Stimulated activated naive CD4-positive, alpha-beta T cell (primary cell): ENCODE measurements at regions not wholly inside any gene's neighbourhood (a gene's known extent, or its start where the extent isn't known, plus 50 kb on each side); places are given as distances from the start of the nearest gene placed in this dataset.

ENCODE experiments used
- DNase-seq, 6 experiments: peaks; one replicate each; lab custom pipeline; 2025; lab: John Stamatoyannopoulos, UW

DNA sequence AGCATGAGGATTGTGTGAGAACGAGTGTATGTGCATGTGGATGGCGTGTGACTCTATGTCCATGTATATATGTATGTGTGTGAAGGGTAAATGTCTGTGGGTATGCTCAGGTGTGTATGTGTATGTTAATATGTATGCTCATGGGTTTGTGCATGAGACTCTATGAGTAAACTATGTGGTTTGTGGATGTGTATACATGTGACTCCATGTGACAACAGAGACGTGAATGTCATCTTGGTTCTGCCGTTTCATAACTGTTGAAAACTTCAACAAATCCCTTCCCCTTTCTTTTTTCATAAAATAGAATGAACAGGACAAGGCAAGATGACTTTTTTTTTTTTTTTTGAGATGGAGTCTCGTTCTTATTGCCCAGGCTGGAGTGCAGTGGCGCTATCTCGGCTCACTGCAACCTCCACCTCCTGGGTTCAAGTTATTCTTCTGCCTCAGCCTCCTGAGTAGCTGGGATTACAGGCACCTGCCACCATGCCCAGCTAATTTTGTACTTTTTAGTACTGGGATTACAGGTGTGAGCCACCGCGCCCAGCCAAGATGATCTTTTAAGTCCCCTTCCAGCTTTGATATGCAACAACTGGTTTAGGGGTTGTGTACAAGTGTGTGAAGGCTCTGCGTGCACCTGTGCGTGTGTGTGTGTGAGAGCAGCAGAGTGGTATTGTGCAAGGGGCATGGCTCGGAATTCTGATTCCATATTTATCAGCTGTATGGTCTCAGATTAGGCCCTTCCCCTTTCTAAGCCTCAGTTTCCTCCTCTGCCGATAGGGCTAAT lies 106.3 kb downstream of the EBNA1BP2 start:
- DNase-seq = no peak

DNA sequence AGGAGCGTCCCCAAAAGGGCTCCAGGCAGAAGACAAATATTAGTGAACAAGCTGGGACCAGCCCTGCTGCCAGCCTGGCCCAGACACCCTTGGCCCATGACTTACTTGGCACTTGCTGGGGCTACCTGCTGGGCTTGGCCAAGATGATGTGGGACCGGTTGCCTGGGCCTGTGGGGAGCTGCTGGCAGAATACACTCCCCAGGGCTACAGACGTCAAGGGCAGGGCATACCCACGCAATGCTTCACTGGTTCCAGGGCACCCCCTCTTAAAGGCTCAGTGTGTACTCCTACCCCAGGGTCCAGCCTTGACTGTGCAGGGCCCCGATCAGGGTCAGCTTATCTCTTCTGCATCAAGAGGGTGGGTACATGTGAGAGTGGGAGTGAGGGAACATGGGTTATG lies 106.5 kb upstream of the SLC2A1 start:
- DNase-seq = no peak

DNA sequence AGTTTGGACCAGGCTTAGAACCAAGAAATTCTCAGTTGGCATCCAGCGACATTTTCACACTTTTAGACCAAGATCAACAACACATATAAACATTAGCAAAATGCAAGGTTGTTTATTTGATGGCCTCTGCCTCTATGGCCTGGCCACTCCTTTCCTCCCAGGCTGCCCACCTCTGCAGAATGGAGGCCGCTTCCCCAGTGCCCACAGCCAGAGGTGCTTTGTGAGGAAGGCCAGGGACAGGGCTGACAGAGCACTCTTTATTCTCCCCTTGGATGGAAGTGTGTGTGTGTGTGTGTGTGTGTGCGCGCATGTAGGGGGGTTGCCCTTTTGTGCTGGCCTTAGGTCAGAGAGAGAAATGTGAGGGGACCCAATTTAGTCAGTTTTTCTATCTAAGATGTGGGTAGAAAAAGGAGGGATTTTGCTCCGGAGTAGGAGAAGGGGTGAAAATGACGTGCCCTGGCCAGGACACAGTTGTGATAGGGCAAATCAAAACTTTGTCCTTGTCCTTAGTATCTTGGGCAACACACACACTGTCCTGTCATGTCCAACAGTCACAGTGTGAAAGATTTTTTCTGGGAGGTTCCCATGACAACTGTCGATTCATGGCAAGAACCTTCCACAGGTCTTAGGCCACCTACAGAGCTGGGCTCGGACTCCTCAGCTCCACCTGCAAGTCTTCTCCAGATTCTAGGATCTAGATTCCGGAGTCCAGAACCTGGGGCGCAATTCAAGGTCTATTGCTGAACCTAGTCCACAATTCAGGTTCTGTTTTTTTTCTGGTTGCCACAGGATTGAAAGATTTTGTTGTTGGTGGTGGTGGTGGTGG lies 104.9 kb upstream of the SLC2A1 start:
- no peak for DNase-seq

DNA sequence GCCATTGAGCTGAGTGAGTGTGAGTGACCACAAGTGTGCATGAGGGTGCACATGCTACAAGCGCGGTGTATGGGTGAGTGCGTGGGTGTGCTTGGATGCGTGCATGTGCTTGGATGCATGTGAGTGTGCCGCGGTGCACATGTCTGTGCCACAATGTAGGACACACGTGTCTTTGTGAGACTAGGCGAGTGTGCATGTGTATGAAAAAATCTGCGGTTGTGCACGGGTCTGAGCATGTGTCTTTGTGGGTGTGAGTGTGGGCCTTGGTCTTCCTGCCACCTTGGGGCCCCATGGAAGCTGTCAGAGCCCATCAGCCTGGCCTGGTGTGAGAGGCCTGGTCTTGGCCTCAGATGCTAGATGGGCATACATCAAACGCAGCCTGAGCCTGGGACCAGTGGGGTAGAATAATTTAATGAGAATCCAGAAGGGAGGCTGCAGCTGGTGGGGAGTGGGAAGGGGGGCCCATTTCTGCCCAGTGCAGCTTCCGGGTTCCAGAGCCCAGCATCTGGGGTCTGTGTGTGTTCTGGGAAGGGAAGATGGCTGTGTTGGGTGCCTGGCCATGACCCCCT lies 103.9 kb upstream of the SLC2A1 start:
- no peak for DNase-seq

DNA sequence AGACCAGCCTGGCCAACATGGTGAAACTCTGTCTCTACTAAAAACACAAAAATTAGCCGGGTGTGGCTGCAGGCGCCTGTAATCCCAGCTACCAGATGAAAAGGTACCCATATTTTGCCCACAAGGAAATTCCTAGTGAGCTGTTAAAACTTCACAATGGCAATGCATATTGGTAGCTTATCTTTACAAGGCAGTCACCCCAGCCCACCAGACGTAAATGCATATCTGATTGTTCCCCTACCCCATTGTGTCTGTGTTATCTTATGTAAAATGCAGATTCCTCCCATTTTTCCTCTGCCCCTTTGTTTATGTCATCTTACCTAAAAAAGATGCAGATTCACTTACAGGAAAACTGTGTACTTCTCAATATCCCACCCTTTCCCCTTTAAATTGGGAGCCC lies 103.1 kb upstream of the SLC2A1 start:
- no peak for DNase-seq

DNA sequence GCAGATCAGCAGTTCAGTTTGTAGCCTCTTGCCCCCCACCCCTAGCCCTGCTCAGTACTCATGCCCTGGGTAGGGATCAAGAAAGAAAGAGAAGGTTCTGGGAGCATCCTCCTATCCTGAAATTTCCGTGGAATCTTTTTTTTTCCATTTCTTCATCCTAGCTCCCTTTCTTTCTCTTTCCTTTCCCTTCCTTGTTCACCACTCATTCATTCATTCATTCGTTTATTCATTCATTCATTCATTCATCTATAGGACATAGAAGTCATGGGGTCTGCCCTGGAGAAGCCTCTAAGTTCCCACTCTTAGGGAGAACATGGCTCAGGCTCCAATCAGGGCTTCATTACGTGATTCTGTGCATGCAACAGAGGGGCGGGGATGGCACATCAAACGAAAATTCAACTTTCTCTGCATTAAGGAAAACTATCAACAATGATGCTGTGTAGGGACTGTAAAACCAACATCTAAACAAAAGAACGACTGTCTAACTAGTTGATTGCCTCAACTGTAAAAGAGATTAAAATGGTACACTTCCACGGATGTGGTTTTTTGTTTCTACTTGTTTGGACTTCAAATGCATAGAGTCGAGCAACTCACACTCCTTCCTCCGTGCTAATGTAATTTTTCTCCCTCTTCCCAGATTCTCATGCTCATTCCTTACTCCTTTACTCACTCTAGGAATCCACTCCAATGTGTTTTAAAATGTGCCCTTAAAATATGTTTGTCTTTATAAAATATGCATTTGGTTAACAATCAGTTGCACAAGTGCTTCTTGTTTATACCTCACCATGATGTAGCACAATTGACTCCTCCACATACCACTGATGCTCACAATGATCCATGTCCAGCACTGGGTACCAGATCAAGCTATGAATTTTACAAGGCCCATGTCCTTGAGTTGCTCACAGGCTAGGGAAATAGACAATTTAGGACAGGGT lies 101.2 kb upstream of the SLC2A1 start:
- no peak for DNase-seq

DNA sequence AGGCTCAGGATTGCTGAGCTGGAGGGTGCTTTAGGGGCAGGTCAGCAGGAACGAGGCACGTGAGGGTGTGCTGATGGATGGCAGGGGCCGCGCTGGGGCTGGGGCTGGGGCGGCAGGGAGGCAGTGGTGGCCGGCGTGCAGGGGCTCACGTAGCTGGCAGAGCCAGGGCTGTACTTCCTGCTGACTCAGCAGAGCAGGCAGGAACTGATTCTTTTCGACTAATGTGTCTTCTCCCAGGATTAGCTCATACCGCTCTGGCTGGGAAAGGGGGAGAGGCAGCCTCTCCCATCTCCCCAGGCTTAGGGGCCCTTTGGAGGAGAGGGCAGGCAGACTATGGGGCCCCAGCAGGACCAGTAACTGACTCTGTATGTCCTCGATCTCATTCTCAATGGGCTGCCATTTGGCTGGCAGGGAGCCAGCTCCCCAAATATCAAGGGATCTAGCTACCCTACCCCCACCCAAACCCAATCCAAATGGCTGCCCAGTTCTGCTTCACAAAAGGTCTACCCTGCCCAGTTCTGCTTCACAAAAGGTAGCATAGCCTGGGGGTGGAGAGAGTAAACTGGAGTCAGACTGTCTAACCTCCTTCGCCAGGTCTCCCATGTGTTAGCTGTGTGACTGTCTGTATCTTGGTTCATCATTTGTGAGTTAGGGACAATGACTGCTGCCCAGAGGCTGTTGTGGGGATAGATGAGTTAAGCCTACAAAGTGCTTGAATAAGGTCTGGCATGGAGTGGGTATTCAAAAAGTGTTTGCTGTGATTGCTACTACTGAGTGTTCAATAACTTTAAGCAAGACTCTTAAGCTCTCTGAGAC lies 100.1 kb upstream of the SLC2A1 start:
- DNase-seq = no peak

DNA sequence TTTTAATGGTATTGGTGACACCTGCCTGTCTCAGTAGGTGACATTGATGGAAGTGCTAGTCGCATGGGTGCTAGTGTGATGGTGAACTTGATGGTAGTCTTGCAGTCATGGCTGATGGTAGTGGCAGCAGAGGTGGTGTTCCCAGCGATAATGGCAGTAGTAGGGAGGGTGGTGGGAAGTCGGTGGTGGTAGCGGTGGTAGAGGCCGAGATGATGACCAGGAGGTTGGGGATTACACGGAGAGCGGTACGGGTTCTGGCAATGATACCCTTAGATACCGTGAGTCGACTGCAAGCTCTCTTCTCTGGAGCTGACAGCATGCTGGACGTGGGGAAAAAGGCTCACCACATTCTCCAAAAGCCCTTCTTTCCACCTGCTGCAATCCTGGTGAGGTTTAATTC lies 99.4 kb upstream of the SLC2A1 start:
- no peak for DNase-seq

DNA sequence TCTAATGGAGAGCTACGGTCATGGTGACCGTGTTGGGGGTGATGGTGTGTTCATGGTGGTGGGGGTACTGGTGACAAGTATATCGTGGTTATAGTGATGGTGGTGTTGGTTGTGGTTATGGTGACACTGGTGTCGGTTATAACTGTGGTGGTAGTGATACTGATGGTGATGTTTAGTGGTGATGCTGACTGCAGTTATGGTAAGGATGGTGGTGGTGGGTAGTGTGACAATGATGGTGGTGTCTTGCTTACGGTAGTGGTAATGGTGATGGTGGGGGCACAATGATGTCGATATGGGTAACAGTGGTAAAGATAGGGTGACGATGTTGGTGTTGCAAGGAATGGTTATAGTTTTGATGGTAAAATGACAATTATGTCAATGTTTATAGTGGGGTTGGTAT lies 98.9 kb upstream of the SLC2A1 start:
- DNase-seq = no peak

DNA sequence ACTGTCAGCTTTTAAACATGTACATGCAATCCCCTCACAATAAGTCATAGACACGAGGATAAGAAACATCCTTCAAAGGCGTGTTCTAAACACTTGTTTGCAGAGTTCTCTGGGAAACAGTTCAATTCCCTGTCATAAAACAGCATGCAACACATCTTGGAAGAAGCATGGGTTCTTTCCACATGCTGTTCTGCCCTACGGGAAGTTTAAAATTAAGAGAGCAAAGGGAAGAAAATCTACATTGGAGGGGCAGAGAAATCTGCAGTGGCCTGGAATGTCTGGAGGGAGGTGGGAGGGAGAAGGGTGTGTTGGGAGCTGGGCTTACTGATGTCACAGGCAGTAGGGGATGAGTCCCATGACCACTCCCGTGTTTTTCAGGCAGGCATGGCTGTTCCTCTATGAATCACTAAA lies 98.3 kb upstream of the SLC2A1 start:
- no peak for DNase-seq

DNA sequence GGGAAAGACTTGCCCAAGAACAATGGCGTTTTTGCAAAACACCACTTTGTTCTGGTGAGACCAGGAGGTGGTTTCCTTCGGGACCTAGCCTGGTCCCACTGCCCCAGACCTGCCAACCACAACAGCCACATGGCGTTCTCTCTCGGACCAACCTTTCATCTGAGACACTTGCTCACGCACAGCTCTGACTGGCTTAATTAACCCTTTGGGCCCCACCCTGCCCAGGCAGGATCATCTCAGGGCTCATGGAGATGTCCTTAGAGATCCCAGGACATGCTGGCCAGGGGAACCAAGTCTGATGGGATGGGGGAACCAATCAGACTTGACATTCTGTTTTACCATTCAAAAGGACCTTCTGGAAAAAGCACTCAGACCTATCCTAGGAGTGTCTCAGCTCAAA lies 97.8 kb upstream of the SLC2A1 start:
- DNase-seq = no peak

DNA sequence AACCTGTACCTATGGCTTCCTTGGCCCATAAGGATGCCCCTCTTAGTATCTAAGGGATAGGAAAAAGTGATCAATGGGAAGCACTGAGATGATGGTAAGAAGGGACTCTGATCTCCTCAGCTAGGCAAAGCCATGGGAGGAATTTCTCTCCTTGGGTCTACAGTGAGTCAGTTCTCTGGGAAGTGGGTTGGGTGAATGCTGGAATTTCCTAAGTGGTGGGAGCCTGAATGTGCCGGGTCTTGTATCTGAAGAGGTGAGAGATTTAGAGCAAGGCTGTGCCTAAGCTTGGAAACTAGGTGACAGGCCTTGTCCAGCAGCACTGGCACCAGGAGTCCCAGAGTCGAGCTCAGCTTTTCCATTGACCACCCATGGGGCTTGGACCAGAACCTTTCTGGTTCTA lies 96.3 kb upstream of the SLC2A1 start:
- no peak for DNase-seq

DNA sequence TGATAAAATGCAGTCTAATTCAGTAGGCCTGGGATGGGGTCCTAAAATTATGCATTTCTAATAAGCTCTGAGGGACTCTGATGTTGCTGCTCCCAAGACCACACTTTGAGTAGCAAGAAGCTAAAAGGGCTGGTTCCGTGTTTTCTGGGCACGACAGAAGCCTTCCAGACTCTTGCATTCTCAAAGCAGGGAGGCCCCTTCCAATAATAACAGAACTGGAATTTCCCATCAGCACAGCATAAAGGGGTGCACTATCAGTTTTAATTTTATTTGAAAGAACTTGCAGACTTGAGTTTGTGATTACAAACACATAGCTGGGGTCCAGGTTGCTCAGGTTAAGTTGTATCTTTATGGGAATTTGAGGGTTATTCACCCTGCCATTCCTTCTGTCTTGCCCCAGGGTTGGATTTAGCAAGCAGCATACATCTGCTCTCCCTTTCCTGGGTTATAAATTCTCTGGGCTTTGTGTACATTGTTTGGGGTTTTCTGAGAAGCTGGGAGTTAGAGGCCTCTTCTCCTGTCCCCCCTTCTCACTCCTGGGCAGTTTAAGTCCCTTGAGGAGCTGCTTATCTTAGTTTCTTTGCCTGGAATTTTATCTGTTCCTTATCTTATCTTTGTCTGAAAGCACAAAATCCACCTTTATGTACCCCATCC lies 94.2 kb upstream of the SLC2A1 start:
- DNase-seq = no peak

DNA sequence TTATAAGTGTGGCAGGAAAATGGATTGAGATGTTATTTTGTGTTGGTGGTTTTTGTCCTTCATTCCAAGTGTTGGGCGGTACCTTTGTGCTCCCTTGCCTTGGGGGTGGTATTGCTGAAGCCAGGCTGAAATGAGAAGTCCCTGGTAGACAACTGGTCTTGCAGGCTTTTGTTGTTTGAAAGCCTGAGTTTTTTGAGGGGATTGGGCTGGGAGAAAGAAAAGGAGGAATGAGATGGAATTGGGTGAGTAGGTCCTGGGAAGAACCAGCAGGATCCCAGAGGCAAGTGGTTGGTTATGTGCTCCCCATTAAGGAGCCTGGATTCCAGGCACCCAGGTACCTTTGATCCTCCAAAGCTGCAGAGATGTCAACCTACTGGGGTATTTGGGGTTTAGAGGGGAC lies 93.7 kb upstream of the SLC2A1 start:
- DNase-seq = no peak

DNA sequence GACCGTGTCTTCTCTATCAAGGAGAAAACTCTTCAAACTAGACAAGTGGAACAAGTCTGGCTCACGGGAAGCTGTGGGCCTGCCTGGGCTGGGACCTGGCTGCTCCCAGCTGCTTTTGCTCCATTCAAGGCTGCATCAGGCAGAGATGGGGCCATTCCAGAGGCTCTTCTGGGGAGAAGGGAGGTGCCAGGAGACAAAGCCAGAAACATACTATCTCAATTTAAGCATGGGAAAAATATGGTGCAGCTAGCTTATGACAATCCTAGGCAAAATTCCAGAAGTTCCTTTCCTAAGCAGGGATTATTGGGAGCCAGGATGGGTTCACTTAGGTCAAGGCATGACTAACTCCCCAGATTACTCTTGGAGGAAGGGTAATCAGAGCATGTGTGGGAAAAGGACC lies 90.8 kb upstream of the SLC2A1 start:
- no peak for DNase-seq

DNA sequence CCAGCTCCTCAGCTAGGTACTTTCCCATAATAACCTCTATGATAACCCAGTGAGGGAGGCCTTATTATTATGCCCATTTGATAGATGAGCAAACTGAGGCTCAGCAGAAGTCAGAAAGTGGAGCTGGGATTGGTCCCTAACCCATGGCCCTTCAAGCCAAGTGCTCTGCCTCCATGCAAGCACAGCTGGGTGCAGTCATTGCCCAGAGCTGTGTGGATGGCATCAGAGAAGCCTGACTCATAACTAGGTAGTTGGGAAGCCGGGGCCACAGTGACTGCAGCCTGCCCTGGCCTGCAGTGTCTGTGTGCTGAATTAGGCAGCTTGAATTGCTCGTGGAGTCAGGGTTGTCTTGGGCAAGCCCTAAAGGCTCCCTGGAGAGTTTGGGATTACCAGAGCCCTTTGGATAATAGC lies 89.9 kb upstream of the SLC2A1 start:
- DNase-seq = no peak

DNA sequence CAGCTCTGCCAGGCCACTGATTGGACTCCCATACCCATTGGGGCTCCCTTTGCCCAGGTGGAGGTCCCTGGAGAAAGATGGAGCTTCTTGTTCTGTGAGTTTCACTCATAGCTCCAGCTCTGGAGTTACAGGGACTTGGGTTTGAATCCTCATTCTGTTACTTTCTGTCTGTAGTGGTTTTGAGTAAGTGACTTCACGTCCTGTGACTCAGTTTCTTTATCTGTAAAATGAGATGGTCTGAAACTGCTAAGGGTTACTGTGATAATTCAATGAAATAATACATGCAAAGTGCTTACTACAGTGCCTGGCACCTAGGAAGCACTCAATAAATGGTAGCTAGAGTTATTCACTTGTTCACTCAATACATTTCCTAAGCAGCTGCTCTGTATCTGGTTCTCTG lies 88.5 kb upstream of the SLC2A1 start:
- DNase-seq = no peak

DNA sequence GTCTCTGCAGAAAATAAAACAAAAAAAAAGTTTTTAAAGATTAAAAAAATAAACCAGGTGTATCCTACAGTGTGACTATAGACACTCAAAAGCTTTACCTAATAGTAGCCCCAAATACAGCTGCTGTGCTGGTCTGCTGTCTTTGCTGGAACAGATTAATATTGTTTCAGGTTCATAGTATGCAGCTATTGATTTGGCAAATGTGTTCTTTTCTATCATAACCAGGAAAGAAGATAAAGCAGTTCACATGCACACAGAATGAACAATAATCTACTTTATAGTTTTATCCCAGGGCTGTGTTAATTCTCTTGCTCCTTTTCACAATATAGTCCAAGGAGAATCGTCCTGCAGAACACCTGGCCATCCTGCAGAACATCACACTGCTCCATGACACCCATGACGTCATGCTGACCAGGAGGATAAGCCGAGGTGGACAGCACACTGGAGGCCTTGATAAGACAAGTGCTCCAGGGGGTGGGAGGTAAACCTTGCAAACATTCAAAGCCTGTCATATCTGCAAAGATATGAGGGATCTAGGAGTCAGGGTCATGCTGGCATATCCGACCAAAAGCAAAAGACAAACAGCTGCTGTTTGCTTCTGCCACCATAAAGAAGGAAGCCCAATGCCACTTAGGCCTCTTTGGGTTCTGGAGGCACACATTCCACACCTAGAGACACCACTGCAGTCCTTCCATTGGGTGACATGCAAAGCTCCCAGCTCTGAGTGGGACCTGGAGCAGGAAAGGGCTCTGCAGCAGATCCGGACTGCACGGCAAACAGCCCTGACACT lies 86.1 kb upstream of the SLC2A1 start:
- no peak for DNase-seq

DNA sequence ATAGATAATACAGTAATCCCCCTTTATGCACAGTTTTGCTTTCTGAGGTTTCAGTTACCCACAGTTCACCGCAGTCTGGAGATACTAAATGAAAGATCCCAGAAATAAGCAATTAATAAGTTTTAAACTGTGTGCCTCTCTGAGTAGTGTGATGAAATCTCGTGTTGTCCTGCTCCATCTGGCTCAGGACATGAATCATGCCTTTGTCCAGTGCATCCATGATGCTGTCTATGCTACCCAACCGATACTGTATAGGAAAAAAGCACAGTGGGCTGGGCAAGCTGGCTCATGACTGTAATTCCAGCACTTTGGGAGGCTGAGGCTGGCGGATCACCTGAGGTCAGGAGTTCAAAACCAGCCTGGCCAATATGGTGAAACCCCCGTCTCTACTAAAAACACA lies 85.0 kb upstream of the SLC2A1 start:
- no peak for DNase-seq
